A673 (cell line): ENCODE measurements at regions not wholly inside any gene's neighbourhood (a gene's known extent, or its start where the extent isn't known, plus 50 kb on each side); places are given as distances from the start of the nearest gene placed in this dataset.

Source experiments
- CTCF ChIP-seq: fragments of 300-800, 200-600 bp; sonication (generic); conservative IDR thresholded peaks from 2 replicates; pipeline ENCODE4 v1.5.1; 2017; ENCODE audit warnings: low read depth, mild to moderate bottlenecking, antibody characterized with exemption, low read length, moderate library complexity, mixed read lengths
- EZH2 ChIP-seq: fragments of 200-600 bp; sonication (generic); IDR thresholded peaks from 2 replicates; pipeline ENCODE4 v1.6.1; 2017; ENCODE audit warnings: borderline replicate concordance, low read depth, mild to moderate bottlenecking, mixed read lengths, antibody characterized with exemption, low read length; ENCODE audit not compliant: poor library complexity, severe bottlenecking

- TF ChIP-seq CTCF (no peak), EZH2 (no peak)
Observed at GRCh38 chrX:138082251-138082650, 516.3 kb downstream of the ZIC3 start.
